ENCODE measurements at regions not wholly inside any gene's neighbourhood (a gene's known extent, or its start where the extent isn't known, plus 50 kb on each side); places are given as distances from the start of the nearest gene placed in this dataset.

- TF ChIP-seq CTCF (conservative IDR thresholded peaks at IDR 0.05; ENCODE audit: low read depth, low read length) = no peak
- no peak overlapping the region for H2AFZ ChIP-seq (ENCODE audit: low read depth)
- no peaks in the 10 kb centered on the region for H3K4me1 ChIP-seq (ENCODE audit: low read depth, poor library complexity, severe bottlenecking)
- no peak overlapping the region for H3K4me2 ChIP-seq
- no peaks in the 10 kb centered on the region; the same call in 1 of the 2 replicates for H4K20me1 ChIP-seq (ENCODE audit: insufficient read depth)
- H3K79me2 ChIP-seq (ENCODE audit: insufficient read depth, low read depth) = no peaks in the 10 kb centered on the region
- no peak overlapping the region for H3K9ac ChIP-seq
- H3K4me3 ChIP-seq (IDR thresholded peaks at IDR 0.05; ENCODE audit: insufficient read depth, low read depth, low read length) = no peak overlapping the region
- H3K27ac ChIP-seq = no peak overlapping the region
- no peaks in the 10 kb centered on the region for H3K27me3 ChIP-seq (ENCODE audit: insufficient read depth, low read depth)
- H3K36me3 ChIP-seq (ENCODE audit: insufficient read depth) = no peaks in the 10 kb centered on the region
Observed at GRCh38 chr3:191901741-191902140, 440.8 kb downstream of the PYDC2 start.

GRCh38 chr3:191912616-191913204 lies 451.7 kb downstream of the PYDC2 start:
- Histone ChIP-seq H3K27ac (no peak overlapping the region), H3K79me2 (ENCODE audit: insufficient read depth, low read depth) (no peaks in the 10 kb centered on the region), H3K4me2 (no peak overlapping the region), H3K27me3 (ENCODE audit: insufficient read depth, low read depth) (no peaks in the 10 kb centered on the region), H3K4me3 (IDR thresholded peaks at IDR 0.05; ENCODE audit: insufficient read depth, low read depth, low read length) (no peak overlapping the region), H4K20me1 (ENCODE audit: insufficient read depth) (no peaks in the 10 kb centered on the region), H3K4me1 (ENCODE audit: low read depth, poor library complexity, severe bottlenecking) (no peaks in the 10 kb centered on the region), H2AFZ (ENCODE audit: low read depth) (no peak overlapping the region), H3K9ac (no peak overlapping the region), H3K36me3 (ENCODE audit: insufficient read depth) (no peaks in the 10 kb centered on the region)
- TF ChIP-seq CTCF (conservative IDR thresholded peaks at IDR 0.05; ENCODE audit: low read depth, low read length) = no peak

- Histone ChIP-seq H3K4me3 (IDR thresholded peaks at IDR 0.05; ENCODE audit: insufficient read depth, low read depth, low read length) (no peak overlapping the region), H4K20me1 (ENCODE audit: insufficient read depth) (no peaks in the 10 kb centered on the region), H3K79me2 (ENCODE audit: insufficient read depth, low read depth) (no peaks in the 10 kb centered on the region), H3K9ac (no peak overlapping the region), H3K36me3 (ENCODE audit: insufficient read depth) (no peaks in the 10 kb centered on the region), H2AFZ (ENCODE audit: low read depth) (no peak overlapping the region), H3K27me3 (ENCODE audit: insufficient read depth, low read depth) (no peaks in the 10 kb centered on the region), H3K27ac (no peak overlapping the region), H3K4me2 (no peak overlapping the region), H3K4me1 (ENCODE audit: low read depth, poor library complexity, severe bottlenecking) (no peaks in the 10 kb centered on the region)
- no peak for TF ChIP-seq CTCF (conservative IDR thresholded peaks at IDR 0.05; ENCODE audit: low read depth, low read length)
Observed at GRCh38 chr3:191915712-191916111, 454.7 kb downstream of the PYDC2 start.

GRCh38 chr3:191919491-191920026 lies 458.6 kb downstream of the PYDC2 start:
- H3K36me3 ChIP-seq (ENCODE audit: insufficient read depth) = no peaks in the 10 kb centered on the region
- no peaks in the 10 kb centered on the region for H3K79me2 ChIP-seq (ENCODE audit: insufficient read depth, low read depth)
- no peaks in the 10 kb centered on the region for H3K27me3 ChIP-seq (ENCODE audit: insufficient read depth, low read depth)
- no peak overlapping the region for H3K4me2 ChIP-seq
- H3K27ac ChIP-seq = no peak overlapping the region
- no peak overlapping the region for H3K9ac ChIP-seq
- H4K20me1 ChIP-seq (ENCODE audit: insufficient read depth) = no peaks in the 10 kb centered on the region
- TF ChIP-seq CTCF (conservative IDR thresholded peaks at IDR 0.05; ENCODE audit: low read depth, low read length) = no peak
- H2AFZ ChIP-seq (ENCODE audit: low read depth) = no peak overlapping the region
- no peak overlapping the region for H3K4me3 ChIP-seq (IDR thresholded peaks at IDR 0.05; ENCODE audit: insufficient read depth, low read depth, low read length)
- no peaks in the 10 kb centered on the region for H3K4me1 ChIP-seq (ENCODE audit: low read depth, poor library complexity, severe bottlenecking)
